ENCODE measurements at regions not wholly inside any gene's neighbourhood (a gene's known extent, or its start where the extent isn't known, plus 50 kb on each side); places are given as distances from the start of the nearest gene placed in this dataset.

- peak; percentile 24 to 47 (median 25) for DNase-seq (ENCODE audit: low read depth in 3 of 3, low spot score in 1 of 3)
These were observed 57.3 kb upstream of the CCL1 start for GRCh38 chr17:34420254-34420766.

- no peak for DNase-seq (ENCODE audit: low read depth in 3 of 3, low spot score in 1 of 3)
These were observed 53.1 kb upstream of the CCL1 start for GRCh38 chr17:34416116-34416515.

- DNase-seq (ENCODE audit: low read depth in 3 of 3, low spot score in 1 of 3), result no peak
These were observed 51.3 kb upstream of the CCL1 start for GRCh38 chr17:34414339-34414738.

- DNase-seq (ENCODE audit: low read depth in 3 of 3, low spot score in 1 of 3), result no peak
These were observed 50.5 kb upstream of the CCL1 start for GRCh38 chr17:34413443-34414119.

DNA sequence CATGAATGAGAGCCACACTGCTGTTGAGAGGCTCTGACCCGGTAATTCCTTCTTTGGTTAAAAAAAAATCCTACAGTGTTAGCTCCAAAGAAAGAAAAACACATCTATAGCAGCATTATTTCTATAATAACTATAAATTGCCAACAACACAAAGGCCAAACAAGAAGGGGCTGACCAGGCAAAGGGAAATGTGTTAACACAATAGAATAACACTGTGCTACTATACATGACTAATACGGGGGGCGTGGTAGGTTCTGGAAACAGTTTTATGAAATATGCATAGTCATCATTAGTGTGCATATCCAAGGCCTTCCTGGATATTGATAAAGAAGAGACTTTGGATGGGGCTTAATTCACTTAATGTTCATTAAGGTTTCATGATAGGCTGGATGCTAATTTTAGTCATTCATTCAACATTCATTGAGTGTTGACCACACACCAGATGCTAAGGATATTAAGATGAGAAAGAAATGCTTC, 50.0 kb upstream of the CCL1 start:
- no peak for DNase-seq (ENCODE audit: low read depth in 3 of 3, low spot score in 1 of 3)
